HG02943 (cell line): ENCODE measurements at regions not wholly inside any gene's neighbourhood (a gene's known extent, or its start where the extent isn't known, plus 50 kb on each side); places are given as distances from the start of the nearest gene placed in this dataset.

Source experiments
- ATAC-seq: cut with Tn5 transposase; IDR thresholded peaks from one replicate; pipeline ENCODE4 v1.9.1; 2021; ENCODE audit warnings: mild to moderate bottlenecking, low read depth, moderate library complexity; ENCODE audit not compliant: unreplicated experiment

GRCh38 chr13:30128095-30128494 is 179.3 kb downstream of the KATNAL1 start:
- no peak for ATAC-seq

- no peak for ATAC-seq
Measured at GRCh38 chr13:30126903-30127428, 180.4 kb downstream of the KATNAL1 start.

- no peak for ATAC-seq
Measured at GRCh38 chr13:30125422-30126073, 181.8 kb downstream of the KATNAL1 start.

- ATAC-seq, result no peak
Measured at GRCh38 chr13:30124131-30124768, 183.1 kb downstream of the KATNAL1 start.

GRCh38 chr13:30123575-30123974 is 183.8 kb downstream of the KATNAL1 start:
- no peak for ATAC-seq

- ATAC-seq, result no peak
Measured at GRCh38 chr13:30121666-30122065, 185.7 kb downstream of the KATNAL1 start.

GRCh38 chr13:30121244-30121643 is 186.1 kb downstream of the KATNAL1 start:
- ATAC-seq, result no peak

- ATAC-seq, result no peak
Measured at GRCh38 chr13:30120133-30120822, 187.1 kb downstream of the KATNAL1 start.

- no peak for ATAC-seq
Measured at GRCh38 chr13:30119476-30119875, 187.9 kb downstream of the KATNAL1 start.

- ATAC-seq, result no peak
Measured at GRCh38 chr13:30116379-30116778, 191.0 kb downstream of the KATNAL1 start.

- no peak for ATAC-seq
Measured at GRCh38 chr13:30115257-30115600, 192.1 kb downstream of the KATNAL1 start.

- peak; percentile 80 for ATAC-seq
Measured at GRCh38 chr13:30114571-30115256, 192.6 kb downstream of the KATNAL1 start.

GRCh38 chr13:30113983-30114570 is 193.3 kb downstream of the KATNAL1 start:
- ATAC-seq, result no peak

GRCh38 chr13:30113551-30113950 is 193.8 kb downstream of the KATNAL1 start:
- no peak for ATAC-seq

GRCh38 chr13:30112602-30113435 is 194.5 kb downstream of the KATNAL1 start:
- ATAC-seq, result no peak

GRCh38 chr13:30111810-30112209 is 195.5 kb downstream of the KATNAL1 start:
- no peak for ATAC-seq

GRCh38 chr13:30110301-30111070 is 196.9 kb downstream of the KATNAL1 start:
- no peak for ATAC-seq

GRCh38 chr13:30109471-30110135 is 197.7 kb downstream of the KATNAL1 start:
- no peak for ATAC-seq

GRCh38 chr13:30108913-30109237 is 198.5 kb downstream of the KATNAL1 start:
- no peak for ATAC-seq
